ENCODE measurements at regions not wholly inside any gene's neighbourhood (a gene's known extent, or its start where the extent isn't known, plus 50 kb on each side); places are given as distances from the start of the nearest gene placed in this dataset.

- no peak for TF ChIP-seq CTCF (conservative IDR thresholded peaks at IDR 0.05)
- Histone ChIP-seq H3K56ac (ENCODE audit: insufficient read length, low read depth, low read length) (no peak overlapping the region), H3K27ac (ENCODE audit: insufficient read length, low read depth, low read length) (no peak overlapping the region), H2BK20ac (ENCODE audit: low read depth, low read length, poor library complexity, severe bottlenecking) (no peak overlapping the region), H2AK5ac (ENCODE audit: insufficient read length, low read length) (no peak overlapping the region), H3K9ac (ENCODE audit: extremely low read depth, insufficient read length, low read length) (no peak overlapping the region), H3K79me2 (ENCODE audit: insufficient read depth, low read length) (no peaks in the 10 kb centered on the region), H2BK5ac (ENCODE audit: insufficient read length, low read length) (no peak overlapping the region), H4K8ac (replicated peaks; ENCODE audit: insufficient read length, low read depth, low read length) (no peak overlapping the region), H3K23me2 (ENCODE audit: insufficient read length, low read depth, low read length, poor library complexity, severe bottlenecking) (no peaks in the 10 kb centered on the region), H2BK15ac (ENCODE audit: low read depth, low read length) (no peak overlapping the region), H3K27me3 (ENCODE audit: insufficient read depth, low read length) (no peaks in the 10 kb centered on the region), H2BK120ac (ENCODE audit: low read depth, low read length, poor library complexity, severe bottlenecking) (no peak overlapping the region), H3K9me3 (ENCODE audit: control insufficient read depth, low read depth, low read length) (no peaks in the 10 kb centered on the region), H4K91ac (ENCODE audit: insufficient read length, low read depth, low read length) (no peak overlapping the region), H3K4ac (ENCODE audit: low read depth, low read length) (no peak overlapping the region), H3K23ac (ENCODE audit: insufficient read length, low read depth, low read length) (no peak overlapping the region), H3K79me1 (ENCODE audit: insufficient read depth, low read depth, low read length, poor library complexity, severe bottlenecking) (no peaks in the 10 kb centered on the region), H4K20me1 (ENCODE audit: control insufficient read depth, insufficient read depth, insufficient read length) (no peaks in the 10 kb centered on the region), H3T11ph (ENCODE audit: low read length) (no peak overlapping the region), H4K5ac (ENCODE audit: insufficient read length, low read depth, low read length) (no peak overlapping the region), H2AFZ (ENCODE audit: low read length) (no peak overlapping the region), H3K4me1 (ENCODE audit: insufficient read depth, low read length) (no peaks in the 10 kb centered on the region), H2BK12ac (ENCODE audit: insufficient read length, low read depth, low read length) (no peak overlapping the region), H3K4me2 (ENCODE audit: insufficient read depth, insufficient read length, low read length) (no peak overlapping the region), H3K18ac (ENCODE audit: insufficient read length, low read depth, low read length) (no peak overlapping the region), H3K14ac (ENCODE audit: insufficient read depth, low read length) (no peak overlapping the region)
- DNase-seq = no peak
- WGBS (ENCODE audit: extremely low coverage, insufficient read length, low lambda C conversion rate) = no CpG with 5 or more reads among the region's 3 CpGs
- Mint-ChIP-seq H3K4me3 (no peak overlapping the region), H3K36me3 (ENCODE audit: insufficient read depth in 1 of 3, low read depth in 3 of 3) (no peaks in the 10 kb centered on the region), H3K4me1 (no peaks in the 10 kb centered on the region), H3K27me3 (ENCODE audit: low read depth) (no peaks in the 10 kb centered on the region; the same call in 1 of the 2 replicates), H3K27ac (peak overlapping the region in 1 of 3 experiments; percentile 69; a peak in 1 of 7 replicates), H3K9me3 (peaks cover 2 to 6% of the 10 kb centered on the region in 2 experiments; a peak in 2 of 5 replicates)
Measured at GRCh38 chr2:185187421-185187820, 551.2 kb upstream of the FSIP2 start.

Data from H9 (cell line).